GM12878 (cell line): ENCODE measurements at regions not wholly inside any gene's neighbourhood (a gene's known extent, or its start where the extent isn't known, plus 50 kb on each side); places are given as distances from the start of the nearest gene placed in this dataset.

Source experiments
- CEBPB ChIP-seq, 2 experiments: fragments of 150-350 bp in 1 of 2; IDR thresholded peaks; 2 replicates each; pipeline ENCODE4 v1.6.1; 2012 to 2014; ENCODE audit warnings: low read depth in 2 of 2, low read length in 2 of 2, borderline replicate concordance in 1 of 2, inconsistent platforms in 1 of 2
- CREM ChIP-seq: IDR thresholded peaks from 2 replicates; pipeline ENCODE4 v1.6.1; 2014; ENCODE audit warnings: antibody characterized with exemption, low read depth
- ELK1 ChIP-seq: IDR thresholded peaks from 2 replicates; pipeline ENCODE4 v1.6.1; 2012; ENCODE audit warnings: low read depth, low read length, improper control_type of control experiment
- KDM1A ChIP-seq: fragments of 200-600 bp; sonication (generic); IDR thresholded peaks from 2 replicates; pipeline ENCODE4 v1.6.1; 2016; ENCODE audit warnings: borderline replicate concordance
- PML ChIP-seq: IDR thresholded peaks from 2 replicates; pipeline ENCODE4 v1.6.1; 2012; ENCODE audit warnings: low read length, inconsistent platforms
- RCOR1 ChIP-seq: conservative IDR thresholded peaks from 2 replicates; pipeline ENCODE4 v1.6.1; 2012; ENCODE audit warnings: low read depth, low read length, improper control_type of control experiment
- SREBF1 ChIP-seq: IDR thresholded peaks from 2 replicates; pipeline ENCODE4 v1.6.1; 2012; ENCODE audit warnings: mild to moderate bottlenecking, low read length
- SUPT20H ChIP-seq: IDR thresholded peaks from 2 replicates; pipeline ENCODE4 v1.6.1; 2011; ENCODE audit warnings: low read depth, mild to moderate bottlenecking, low read length, moderate library complexity, borderline replicate concordance; ENCODE audit not compliant: control insufficient read depth
- SUZ12 ChIP-seq: fragments of 200-600 bp; sonication (generic); IDR thresholded peaks from one replicate; pipeline ENCODE4 v1.6.1; 2018; ENCODE audit warnings: antibody characterized with exemption, mild to moderate bottlenecking; ENCODE audit not compliant: unreplicated experiment
- TARDBP ChIP-seq: IDR thresholded peaks from 2 replicates; pipeline ENCODE4 v1.6.1; 2016; ENCODE audit warnings: borderline replicate concordance
- ZBED1 ChIP-seq: IDR thresholded peaks from 2 replicates; pipeline ENCODE4 v1.6.1; 2016; ENCODE audit warnings: borderline replicate concordance
- TF ChIP-seq, protein P1 (sequence below), 3 experiments: IDR thresholded peaks in 2 of 3; conservative IDR thresholded peaks in 1 of 3; 2 replicates each; pipeline ENCODE4 v1.5.1; 2011; ENCODE audit warnings: low read depth in 3 of 3, low read length in 3 of 3, mild to moderate bottlenecking in 3 of 3, control low read depth in 2 of 3, moderate library complexity in 2 of 3, inconsistent platforms in 1 of 3, mixed read lengths in 1 of 3; ENCODE audit not compliant: control insufficient read depth in 2 of 3, insufficient read depth in 1 of 3; ENCODE audit errors: extremely low read depth in 1 of 3

- TF ChIP-seq, protein P1, sequence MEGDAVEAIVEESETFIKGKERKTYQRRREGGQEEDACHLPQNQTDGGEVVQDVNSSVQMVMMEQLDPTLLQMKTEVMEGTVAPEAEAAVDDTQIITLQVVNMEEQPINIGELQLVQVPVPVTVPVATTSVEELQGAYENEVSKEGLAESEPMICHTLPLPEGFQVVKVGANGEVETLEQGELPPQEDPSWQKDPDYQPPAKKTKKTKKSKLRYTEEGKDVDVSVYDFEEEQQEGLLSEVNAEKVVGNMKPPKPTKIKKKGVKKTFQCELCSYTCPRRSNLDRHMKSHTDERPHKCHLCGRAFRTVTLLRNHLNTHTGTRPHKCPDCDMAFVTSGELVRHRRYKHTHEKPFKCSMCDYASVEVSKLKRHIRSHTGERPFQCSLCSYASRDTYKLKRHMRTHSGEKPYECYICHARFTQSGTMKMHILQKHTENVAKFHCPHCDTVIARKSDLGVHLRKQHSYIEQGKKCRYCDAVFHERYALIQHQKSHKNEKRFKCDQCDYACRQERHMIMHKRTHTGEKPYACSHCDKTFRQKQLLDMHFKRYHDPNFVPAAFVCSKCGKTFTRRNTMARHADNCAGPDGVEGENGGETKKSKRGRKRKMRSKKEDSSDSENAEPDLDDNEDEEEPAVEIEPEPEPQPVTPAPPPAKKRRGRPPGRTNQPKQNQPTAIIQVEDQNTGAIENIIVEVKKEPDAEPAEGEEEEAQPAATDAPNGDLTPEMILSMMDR (IDR thresholded peaks at IDR 0.05 in 2 of 3, conservative IDR thresholded peaks at IDR 0.05 in 1 of 3; ENCODE audit: control insufficient read depth in 2 of 3, extremely low read depth in 1 of 3, insufficient read depth in 1 of 3, low read depth in 3 of 3, low read length in 3 of 3): no peak
- TF ChIP-seq SUZ12 (no peak), CREM (no peak), SUPT20H (no peak), KDM1A (no peak), ELK1 (no peak), PML (no peak), TARDBP (no peak), ZBED1 (no peak), RCOR1 (no peak), SREBF1 (no peak), CEBPB (IDR thresholded peaks at IDR 0.05; ENCODE audit: borderline replicate concordance in 1 of 2, low read depth in 2 of 2, low read length in 2 of 2) (no peak)
These were observed 911.6 kb downstream of the EPHA4 start (continued) for GRCh38 chr2:220660277-220661145.
